GM18867 (cell line): ENCODE measurements at regions not wholly inside any gene's neighbourhood (a gene's known extent, or its start where the extent isn't known, plus 50 kb on each side); places are given as distances from the start of the nearest gene placed in this dataset.
A peak's percentile ranks its signal among the peaks of the same experiment; 100 is the strongest.

ENCODE experiments used
- ATAC-seq: cut with Tn5 transposase; IDR thresholded peaks from one replicate; pipeline ENCODE4 v1.9.1; 2021; ENCODE audit warnings: mild to moderate bottlenecking, moderate library complexity; ENCODE audit not compliant: unreplicated experiment

- no peak for ATAC-seq
These were observed 101.9 kb downstream of the EFNB1 start for GRCh38 chrX:68930542-68931317.

DNA sequence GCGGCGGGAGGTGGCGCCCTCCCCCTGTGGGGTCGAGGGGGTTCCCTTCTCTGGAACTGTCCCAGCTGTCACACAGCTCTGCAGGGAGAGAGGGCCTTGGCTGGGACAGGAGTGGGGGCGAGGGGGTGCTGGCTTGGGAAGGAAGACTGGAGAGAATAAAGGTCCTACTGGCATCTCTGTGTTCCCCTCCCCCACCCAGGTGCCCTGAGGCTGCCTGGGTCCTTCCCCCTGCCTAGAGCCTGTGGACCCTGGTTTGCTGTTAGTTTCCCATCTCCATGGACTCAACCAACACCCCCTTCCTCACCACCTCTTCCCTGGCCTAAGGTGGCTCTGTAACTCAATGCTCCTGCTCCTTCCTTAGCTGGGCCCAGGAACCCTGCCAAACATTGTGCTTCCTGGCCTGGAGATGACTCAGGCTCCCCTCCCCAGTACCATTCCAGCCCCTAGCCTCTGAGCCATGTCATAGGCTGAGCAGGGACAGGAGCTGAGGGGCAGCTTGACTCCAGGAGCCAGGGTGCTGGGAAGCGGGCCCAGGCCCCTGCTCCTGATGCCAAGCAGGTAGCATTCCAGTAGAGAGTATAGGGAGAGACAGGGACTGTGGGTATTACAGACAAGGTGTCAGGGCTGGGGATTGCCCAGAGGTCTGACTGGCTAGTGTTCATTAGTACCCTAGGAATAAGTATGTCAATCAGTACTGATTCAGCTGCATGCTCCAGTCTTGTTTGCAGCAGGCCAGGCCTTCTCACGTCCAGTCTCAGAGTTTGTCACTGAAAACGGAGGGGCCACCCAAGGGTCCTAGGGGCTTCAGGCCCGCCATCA is 100.7 kb downstream of the EFNB1 start:
- ATAC-seq = no peak

DNA sequence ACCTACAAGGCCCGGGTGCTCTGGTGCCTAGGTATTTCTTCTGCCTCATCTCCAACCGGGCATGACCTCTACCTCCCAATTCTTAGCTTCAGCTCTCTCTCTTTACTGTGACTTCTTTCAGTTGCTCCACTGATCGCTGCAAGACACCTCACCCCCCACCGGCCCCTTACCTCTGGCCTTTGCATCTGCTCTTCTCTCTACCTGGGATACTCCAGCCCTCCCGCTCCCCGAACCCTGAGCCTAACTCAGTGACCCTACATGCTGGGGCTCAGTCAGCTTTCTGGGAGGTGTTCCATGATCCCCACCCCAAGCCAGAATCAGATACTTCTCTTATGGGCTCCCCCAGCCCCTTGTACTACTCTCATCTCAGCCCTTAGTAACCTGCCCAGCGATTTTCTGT is 99.6 kb downstream of the EFNB1 start:
- no peak for ATAC-seq

DNA sequence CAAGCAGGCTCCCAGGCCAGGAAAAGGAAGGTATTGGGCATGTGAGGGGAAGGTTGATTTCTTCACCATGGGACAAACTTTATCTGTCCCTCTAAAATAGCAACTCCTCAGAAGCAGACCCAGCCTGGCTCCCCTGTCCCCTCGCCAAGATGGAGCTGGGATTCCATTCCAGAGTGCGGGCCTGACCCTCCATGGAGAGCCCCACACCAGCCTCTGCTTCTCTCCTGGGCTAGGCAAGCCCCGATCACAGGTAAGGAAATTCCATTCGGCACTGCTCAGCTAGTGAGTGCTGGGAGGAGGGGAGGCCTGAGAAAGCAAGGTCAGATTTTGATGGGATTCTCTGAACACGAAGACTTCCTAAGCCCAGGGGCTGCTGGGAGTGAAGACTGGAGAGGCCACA is 98.4 kb downstream of the EFNB1 start:
- ATAC-seq = no peak

GRCh38 chrX:68923147-68923546 is 94.3 kb downstream of the EFNB1 start:
- no peak for ATAC-seq

- ATAC-seq = no peak
These were observed 93.2 kb downstream of the EFNB1 start for GRCh38 chrX:68922013-68922412.

GRCh38 chrX:68920561-68920960 is 91.7 kb downstream of the EFNB1 start:
- no peak for ATAC-seq

- peak; percentile 73 for ATAC-seq
These were observed 90.9 kb downstream of the EFNB1 start for GRCh38 chrX:68919707-68920106.

DNA sequence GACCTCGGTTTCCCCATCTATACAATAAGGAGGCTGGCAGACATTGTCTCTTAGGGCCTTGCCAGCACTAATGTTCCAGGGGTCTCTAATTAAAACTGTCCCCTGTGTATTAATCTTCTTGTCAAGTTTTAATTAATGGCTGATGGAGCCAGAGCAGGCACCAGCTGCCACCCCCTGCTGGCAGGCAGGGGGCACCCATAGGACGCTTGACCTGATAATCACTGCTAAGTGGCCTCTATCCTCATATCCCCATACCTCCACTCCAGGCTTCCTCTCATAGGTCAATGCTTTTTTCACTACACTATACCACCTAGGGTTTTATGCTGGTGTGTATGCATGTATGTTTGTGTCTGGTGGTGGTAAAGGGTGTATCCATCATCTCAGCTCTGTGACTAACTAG is 89.4 kb downstream of the EFNB1 start:
- no peak for ATAC-seq

GRCh38 chrX:68917799-68918198 is 89.0 kb downstream of the EFNB1 start:
- ATAC-seq = no peak

GRCh38 chrX:68916891-68917290 is 88.1 kb downstream of the EFNB1 start:
- no peak for ATAC-seq

DNA sequence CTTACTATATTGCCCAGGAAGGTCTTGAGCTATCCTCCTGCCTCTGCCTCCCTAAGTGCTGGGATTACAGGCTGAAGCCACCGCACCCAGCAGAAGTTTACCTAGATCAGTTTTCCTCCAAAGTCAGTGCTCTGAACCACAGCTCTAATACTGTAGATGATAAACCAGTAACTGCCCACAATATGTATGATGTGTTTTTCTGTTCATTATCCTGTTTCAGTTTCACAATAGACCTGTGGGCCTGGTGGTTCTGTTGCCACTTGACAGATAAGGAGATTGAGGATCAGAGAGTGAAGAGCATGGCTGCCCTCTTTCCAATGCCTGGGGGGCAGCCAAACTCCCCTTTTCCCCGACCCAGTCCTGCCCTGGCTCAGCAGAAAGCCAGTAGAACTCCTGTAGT is 87.0 kb downstream of the EFNB1 start:
- ATAC-seq = no peak

DNA sequence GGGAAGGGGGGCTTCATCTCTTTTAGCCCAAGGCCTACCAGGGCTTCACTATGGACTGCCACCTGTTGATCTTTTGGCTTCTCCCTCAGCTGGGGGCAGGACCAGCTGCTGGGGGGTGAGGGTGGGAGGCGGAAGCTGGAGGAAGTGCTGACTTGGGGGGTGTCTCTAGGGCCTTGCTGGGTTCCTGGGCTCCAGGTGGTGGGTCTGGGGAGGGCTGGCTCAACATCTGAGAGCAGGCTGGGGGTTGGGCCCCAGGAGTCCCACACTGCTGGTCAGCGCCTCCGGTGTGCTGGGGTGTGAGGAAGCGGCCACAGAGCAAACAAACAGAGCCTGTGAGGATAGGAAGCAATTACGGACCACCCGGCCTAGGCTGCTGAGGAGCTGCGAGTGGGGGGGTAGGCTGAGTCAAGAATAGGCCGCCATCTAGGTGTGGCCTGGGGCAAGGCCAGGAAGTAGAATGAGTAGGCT is 85.7 kb downstream of the EFNB1 start:
- ATAC-seq = no peak

- ATAC-seq = no peak
These were observed 84.4 kb downstream of the EFNB1 start for GRCh38 chrX:68913249-68913547.

DNA sequence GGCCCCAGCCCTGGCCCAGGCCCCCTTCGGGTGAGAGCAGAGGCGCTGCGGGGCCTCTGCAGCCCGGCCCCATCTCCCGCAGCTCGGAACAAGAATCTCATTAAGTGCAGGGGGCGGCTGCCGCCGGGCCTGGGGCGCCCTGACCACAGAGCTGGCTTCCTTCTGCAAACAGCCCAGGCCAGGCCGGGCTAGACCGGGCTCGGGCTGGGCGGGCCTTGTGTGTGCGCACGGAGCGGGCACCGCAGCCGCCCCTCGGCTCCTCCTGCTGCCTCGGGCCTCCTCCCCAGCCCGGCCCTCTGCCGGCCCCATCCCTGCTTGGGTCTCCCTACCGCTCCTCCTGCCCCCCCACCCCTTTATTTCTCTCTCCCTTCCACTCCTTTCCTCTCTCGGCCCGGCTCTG is 83.3 kb downstream of the EFNB1 start:
- ATAC-seq = no peak

GRCh38 chrX:68910731-68911428 is 82.1 kb downstream of the EFNB1 start:
- ATAC-seq = no peak

DNA sequence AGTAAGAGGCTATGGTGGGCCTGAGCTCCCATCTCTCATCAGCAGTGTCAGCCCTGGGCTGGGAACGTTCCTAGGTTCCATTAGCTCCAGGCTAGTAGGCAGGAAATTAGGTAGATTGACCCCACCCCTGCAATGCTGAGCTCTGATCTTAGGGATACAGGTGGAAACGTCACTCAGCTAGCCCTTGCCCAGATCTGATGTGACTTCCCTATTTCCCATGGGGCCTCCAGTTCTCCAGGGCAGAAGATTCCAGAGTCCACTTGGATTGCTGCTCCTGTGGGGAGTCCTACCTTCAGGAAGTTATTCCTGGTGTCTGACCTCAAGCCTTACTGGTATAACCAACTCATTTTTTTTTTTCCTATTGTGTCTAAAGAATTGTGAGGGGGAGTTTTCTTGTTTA is 81.1 kb downstream of the EFNB1 start:
- ATAC-seq = no peak

GRCh38 chrX:68908071-68908470 is 79.2 kb downstream of the EFNB1 start:
- no peak for ATAC-seq

GRCh38 chrX:68902706-68903504 is 74.1 kb downstream of the EFNB1 start:
- ATAC-seq = no peak

DNA sequence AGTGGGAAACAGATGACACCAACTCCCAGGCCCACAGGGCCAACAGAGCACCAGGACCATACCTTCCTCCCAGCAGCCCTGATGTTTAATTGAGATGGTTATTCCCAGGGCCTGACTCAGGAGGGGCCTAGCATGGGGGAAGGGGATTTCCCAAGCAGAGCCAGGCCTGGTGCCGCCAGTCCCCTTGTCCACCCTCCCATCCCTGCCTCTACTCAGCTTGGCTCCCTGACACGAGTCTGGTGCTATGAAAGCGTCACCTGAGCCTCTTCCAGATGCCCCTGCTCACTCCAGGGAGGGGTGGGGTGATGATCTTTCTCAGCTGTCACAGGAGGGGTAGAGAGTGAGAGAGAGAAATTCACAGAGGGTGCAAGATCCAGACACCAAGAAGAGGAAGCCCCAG is 72.7 kb downstream of the EFNB1 start:
- ATAC-seq = no peak

DNA sequence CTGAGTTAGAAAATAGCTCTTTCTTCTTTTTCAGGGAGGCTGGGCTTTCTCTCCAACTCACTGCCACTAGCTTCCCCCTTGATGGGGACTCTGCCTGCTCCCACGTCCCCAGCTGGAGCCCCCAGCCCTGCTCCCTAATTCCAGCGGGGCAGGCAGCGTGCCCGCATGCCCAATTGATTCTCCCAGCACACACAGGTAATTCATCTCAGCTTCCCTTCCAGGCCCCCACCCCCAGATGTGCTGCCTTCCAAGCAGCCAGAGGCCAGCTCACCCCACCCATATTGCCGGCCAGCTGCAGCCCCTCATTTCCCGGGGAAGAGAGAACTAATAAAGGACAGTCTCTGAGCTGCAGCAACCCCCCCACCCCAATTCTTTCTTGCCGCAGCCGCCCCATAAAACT is 69.8 kb downstream of the EFNB1 start:
- ATAC-seq = no peak
